NCI-H526 (cell line): ENCODE measurements at regions not wholly inside any gene's neighbourhood (a gene's known extent, or its start where the extent isn't known, plus 50 kb on each side); places are given as distances from the start of the nearest gene placed in this dataset.

Experiments
- DNase-seq, 2 experiments: peaks; one replicate each; lab custom pipeline; 2025; lab: John Stamatoyannopoulos, UW

DNA sequence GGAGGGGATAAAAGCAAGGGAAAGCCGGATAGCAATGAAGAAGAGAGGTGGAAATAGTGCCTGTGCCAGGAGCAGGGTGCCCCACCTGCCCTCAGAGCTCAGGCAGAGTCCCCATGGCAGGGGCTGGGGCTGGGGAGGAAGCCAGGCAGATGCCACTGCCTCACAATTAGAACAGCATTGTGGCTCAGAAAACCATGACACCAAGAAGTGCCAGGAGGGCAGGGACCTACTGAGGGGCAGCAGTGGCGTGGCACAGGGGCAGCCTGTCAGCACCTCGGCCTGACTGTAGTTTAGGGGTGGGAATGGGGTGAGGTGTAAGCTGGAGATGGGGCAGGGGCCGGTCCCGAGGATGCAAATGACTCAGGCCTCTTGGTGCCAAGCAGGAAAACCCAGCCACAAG, 532.1 kb upstream of the B3GAT1 start:
- no peak for DNase-seq

DNA sequence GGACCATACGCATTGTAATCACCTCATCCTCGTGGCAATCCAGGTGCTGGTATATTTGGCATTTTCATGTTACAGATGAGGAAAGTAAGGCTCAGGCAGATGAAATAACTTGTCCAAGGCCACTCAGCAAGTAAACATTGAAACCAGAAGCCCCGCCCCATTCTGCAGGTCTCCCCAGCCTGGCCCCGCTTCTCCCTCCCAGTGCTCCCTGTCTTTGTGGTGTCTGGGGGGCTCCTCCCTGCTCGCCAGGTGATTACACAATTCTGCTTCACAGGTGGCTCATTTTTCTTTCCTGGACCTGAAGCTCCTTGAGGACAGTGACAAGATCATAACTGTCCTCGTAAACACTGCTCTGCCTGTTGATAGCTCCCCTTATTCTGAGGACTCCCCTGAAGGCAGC, 531.5 kb upstream of the B3GAT1 start:
- no peak for DNase-seq

DNA sequence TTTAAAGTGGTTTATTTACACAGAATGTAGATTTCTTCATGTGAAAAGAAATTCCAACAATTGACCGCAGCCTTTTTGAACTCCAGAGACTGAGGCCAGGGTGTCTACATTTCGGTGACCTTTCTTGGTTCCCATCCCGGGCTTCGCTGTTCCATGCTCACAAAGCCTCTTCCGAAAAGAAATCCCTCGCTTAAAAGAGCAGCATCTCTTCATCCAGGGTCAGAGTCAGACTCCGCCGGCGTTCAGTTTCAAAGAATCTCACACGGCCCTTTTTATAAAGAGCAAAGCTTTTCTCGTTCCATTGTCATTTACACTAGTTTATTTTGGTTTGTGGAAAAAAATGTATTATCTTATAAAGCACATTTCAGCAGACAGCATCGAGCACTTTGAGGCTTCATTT, 530.6 kb upstream of the B3GAT1 start:
- no peak for DNase-seq

DNA sequence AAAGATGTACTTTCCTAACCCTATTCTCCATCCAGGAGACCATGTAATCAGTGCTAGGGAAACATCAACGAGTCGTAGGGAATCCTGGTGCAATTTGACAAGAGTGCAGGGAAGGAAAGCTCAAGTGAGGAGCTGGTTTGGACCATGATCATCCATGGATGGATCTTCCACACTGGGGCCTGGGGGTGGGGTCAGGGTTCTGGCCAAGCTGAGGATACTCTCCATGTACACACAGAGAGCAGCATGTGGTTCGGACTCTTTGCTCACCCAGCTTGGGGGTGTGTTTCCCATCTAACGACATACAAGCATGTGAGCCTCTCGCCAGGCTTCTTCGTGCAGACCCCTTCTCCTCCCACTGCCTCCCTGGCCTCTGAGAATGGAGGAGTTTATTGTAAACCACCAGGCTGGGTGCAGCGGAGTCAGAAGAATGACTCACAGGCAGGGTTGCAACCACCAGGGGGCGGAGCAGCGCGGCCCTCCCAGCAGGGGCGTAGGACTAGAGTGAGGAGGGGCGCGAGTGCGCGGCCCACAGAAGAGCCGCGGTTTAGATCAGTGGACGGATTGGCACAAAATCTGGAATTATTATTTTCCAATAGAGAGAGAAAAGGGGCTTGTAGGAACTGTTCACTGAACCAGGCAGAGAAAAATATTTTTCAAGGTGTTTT, 530.0 kb upstream of the B3GAT1 start:
- peak in 1 of 2 experiments; percentile 34 for DNase-seq

DNA sequence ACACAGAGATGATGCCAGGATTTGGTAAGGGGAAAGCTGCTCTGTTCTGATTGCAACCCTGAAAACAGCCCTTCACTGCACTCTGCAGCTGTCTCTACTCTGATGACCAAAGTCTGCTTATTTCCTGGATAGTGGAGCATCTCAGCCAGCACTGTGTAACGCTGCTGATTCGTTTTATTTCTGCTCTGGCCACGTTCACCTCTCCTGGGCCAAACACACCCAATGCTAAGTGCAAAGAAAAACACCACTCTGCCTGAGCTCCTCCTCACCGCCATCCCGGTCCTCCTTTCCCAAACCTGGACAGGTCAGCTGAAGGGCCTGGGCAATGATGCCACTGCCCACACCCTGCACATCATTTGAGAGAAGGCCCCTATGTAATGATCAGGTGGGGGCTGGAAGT, 529.3 kb upstream of the B3GAT1 start:
- DNase-seq, result no peak

DNA sequence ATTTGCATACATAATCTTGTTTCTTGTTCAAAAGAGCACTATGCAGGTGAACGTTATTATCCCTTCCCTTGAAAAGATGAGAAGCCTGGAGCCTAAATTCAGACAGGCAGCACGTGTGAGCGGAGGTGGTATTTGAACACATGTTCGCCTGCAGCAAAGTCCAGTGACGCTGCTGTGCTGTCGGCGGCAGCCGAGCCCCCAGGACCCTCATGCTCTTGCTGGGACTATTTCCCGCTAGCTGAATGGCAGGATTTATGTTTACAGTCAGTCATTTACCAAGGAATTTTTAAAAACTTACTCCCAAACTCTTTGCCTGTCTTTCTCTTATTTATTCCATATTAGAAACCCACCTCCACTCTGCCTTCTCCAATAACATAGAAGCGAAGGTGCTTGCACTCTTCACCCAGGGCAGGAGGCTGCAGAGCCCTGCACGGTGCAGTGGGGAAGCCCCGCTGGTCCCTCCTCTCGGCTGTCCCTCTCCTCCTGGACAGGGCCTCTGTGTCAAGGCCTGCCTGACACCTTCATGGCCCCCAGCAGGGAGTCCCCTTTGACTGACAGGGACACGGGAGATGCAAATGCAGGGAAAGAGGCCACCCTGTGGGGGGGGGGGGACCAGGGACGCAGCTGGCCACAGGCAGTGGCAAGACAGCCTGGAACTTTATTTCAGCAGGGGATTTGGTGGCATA, 528.5 kb upstream of the B3GAT1 start:
- no peak for DNase-seq

DNA sequence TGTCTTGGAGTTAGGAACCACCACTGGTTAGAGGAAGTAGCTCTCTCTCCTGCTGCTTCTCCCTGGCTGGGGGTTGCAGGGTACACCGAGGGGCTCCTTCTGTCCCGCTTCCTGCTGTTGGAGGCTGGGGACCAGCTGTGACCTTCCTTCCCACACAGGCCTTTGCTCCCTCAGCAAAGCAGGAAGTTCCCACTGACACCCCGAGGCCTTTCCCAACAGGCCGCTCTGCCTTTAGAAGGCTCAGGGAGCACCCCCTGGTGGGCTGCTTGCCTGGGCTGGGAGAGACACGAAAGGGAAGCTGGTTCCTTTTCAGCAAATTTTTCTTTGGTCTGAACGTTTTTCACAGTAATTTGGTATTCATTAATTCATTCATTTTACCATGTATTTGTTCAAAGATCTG, 527.9 kb upstream of the B3GAT1 start:
- peak; percentile 21 to 54 for DNase-seq

DNA sequence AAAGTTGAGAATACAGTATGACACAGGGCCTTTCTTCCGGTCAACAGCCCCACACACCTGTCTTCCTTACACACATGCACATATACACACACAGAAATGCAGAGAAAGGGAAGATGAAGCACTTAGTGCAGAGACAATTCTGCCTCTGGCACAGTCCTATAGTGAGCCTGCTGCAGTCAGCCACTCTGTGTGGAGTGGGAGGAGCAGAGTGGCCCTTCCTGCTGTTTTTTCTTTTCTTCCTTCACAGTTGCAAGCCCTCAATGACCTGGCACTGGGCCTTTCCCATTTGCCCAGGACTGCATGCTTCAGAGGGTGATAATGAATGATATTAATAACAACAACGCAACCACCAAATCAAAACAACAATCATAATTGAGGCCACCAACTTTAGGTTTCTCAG, 527.0 kb upstream of the B3GAT1 start:
- DNase-seq, result no peak

DNA sequence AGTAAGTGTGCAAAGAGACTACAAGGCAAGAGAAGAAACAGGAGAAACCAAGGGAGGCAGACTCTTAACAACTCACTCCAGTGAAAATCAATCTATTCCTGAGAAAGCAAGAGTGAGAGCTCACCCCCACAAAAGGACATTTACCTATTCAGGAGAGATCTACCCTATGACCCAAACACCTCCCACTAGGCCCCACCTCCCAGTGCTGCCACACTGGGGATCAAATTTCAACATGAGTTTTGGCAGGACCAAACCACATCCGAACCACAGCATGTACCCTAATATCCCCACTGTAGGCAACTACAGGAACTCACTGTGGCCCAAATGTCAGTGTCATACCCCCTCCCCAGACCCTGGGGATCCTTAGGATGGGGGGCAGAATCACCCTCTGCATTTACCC, 526.2 kb upstream of the B3GAT1 start:
- no peak for DNase-seq

DNA sequence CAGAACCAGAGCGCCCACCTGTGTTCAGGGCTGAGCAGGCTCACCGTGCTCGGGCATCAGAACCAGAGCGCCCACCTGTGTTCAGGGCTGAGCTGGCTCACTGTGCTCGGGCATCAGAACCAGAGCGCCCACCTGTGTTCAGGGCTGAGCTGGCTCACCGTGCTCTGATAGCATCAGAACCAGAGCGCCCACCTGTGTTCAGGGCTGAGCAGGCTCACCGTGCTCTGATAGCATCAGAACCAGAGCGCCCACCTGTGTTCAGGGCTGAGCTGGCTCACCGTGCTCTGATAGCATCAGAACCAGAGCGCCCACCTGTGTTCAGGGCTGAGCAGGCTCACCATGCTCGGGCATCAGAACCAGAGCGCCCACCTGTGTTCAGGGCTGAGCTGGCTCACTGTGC, 525.2 kb upstream of the B3GAT1 start:
- DNase-seq, result peak; percentile 57 to 63

DNA sequence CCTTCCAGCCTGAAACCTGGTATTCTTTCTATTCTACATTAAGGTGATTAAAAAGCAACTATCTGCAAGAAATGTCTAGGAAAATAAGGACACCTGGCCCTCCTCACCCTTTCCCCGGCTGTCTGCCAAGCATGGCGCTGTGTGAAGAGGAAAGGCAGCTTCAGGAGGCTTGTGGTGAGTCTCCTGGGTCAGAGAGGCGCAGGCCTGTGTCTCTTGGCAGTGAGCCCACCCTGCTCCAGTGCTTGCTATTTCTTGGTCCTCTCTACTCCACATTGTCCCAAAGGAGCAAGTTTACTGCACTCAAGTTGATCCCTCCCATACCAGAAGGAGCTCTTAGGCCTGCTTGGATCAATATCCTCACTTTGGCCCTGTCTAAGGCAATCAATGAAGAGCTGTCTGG, 520.7 kb upstream of the B3GAT1 start:
- no peak for DNase-seq

DNA sequence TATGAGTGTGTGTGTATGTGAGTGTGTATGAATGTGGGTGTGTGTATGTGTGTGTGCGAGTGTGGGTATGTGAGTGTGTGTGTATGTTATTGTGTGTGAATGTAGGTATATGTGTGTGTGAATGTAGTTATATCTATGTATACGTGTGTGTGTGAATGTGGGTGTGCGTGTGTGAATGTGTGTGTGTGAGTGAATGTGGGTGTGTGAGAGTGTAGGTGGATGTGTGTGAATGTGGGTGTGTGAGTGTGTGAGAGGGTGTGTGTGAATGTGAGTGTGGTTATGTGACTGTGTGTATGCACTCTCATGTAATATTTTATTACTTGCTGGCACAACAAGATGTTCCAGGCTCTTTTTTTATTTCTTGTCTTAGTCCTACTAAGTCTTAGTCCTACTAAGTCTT, 513.4 kb upstream of the B3GAT1 start:
- no peak for DNase-seq

DNA sequence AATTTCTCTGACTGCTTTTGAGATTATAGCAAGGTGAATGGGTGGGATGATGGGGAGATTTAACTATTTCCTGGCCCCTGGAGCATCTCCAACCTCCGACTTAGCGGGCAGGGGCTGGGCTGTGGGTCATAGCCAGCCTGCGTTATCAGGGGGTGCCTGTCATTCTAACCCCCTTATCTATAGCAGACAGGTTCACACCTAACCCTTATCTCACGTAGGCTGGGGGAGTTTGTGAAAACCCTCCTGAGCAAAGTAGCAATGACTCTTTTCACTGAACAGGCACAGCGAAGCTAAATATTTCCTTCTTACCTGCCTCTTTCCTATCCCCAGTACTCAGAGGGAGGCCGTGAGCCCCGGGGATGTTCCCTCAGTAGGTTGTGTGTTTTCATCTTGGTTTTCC, 511.4 kb upstream of the B3GAT1 start:
- DNase-seq, result no peak

DNA sequence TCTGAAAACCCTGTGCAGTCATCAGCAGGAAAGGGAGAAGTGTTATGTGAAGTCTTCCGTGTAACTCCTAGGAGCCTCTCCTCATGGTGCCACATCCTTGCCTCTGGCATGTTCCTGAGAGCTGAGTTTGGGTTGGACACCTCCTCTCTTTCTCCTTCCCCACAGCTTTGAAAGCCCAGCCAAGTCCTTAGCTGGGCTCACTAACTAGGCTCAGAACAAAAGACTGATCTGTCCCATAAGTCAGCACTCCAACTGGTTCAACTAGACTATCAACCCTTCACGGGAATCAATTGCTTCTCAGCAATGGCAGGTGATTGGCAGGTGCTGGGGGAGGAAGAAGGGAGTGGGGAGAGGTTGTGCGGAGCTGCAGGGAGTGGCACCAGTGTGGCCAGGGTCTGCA, 509.9 kb upstream of the B3GAT1 start:
- DNase-seq, result no peak

DNA sequence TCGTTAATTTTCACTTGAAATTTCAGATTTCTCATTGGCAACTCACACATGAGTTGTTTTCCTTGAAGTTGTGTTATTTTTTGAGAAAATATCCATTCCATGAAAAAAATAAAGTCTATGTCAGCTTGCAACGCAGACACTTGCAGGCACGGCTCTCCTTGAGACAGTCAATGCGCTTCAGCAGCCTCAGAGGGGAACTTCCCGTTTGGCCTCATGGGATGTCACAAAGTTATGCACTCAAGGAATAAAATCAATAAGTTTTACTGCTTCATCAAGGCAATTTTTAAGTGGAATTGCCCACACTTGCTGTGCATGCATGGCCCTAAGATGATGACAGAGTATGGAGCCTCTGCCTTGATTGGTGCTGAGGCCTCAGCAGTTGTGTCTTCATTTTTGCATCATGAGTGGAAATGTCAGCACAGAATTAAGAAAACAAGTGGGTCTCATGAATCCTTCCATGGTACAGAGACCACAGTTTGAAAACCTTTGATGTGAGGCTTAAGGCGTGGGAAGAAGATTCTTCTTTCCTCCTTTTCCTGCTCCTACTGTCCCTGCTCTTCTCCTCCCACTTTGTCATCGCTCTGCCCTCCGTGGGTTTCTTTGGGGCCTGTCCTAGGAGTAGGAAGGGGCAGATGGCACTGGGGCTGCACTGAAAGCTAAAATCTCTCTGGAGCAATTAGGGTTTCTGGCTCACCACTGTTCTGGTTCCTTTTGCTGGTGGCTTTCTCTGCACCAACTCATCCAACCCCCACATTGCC, 509.0 kb upstream of the B3GAT1 start:
- no peak for DNase-seq

DNA sequence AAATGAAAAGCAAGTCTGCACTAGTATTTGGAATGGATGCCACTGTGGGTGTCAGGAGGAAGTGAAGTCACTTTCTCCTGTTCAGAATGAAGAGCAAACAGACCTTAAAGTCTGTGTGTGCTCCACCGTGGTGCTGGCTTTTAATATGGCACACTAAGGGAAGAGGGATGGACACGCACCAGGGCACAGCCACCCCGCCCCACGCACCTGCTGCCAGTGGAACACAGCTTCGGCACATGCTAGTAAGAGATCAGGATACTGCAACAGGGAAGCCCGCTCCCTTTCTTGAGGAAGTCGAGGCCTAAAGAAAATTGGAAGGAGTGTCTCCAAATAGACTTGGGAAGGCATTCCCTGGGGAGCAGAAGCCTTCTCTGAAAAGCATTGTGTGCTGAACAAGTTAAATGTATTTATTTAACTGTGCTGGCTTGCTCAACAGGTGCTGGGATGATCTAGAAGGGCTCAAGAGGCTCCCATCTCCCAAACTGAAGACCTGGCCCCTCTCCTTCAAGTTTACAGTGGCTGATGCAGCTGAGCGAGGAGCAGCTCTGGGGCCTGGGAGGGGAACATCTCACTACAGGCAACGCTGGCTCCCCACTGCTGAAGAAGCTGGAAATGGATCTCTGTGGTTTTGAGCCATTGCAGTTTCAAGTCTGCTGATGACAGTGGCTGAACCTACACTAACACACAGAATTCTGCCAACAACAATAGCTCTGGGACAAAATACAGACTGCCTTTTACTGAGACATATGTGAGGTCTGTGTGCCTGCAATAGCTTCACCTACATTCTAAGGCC, 504.6 kb upstream of the B3GAT1 start:
- peak; percentile 22 to 84 for DNase-seq

DNA sequence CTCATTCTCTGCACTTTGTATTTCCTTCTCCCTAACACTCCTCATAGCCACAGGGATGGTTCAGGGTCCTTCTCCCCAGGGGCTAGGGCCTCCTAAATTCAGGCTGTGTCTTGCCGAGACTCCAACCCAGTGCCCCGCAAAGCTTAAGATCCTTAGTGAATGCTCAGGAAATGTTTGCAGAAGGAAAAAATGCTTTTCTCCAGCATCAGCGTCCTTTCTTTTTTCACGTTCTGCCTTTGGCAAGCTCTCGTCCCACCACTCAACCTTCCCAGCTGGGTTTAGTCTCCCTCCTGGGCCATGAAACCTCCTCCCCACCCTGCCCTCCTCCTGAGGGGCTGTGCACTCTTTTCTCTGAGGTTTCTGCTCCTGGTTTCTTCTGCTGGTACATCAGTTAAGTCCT, 503.8 kb upstream of the B3GAT1 start:
- no peak for DNase-seq

DNA sequence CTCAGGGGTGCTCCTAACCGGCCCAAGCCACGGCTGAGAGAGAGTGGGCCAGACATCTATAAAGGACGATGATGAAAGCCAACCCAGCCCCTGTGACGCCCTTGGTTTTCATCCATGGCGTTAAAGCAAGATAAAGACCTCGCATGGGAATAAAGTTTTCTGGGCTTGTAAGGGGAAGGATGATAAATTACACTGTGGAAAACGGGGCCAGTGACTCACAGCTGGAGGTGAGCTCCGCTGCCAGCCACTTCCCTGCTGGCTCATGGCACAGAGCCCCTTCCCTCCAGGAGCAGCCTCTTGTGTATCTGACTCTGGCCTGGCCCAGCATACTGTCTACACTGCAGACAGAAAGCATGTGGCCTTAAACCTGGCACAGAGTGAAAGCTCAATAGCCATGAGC, 503.2 kb upstream of the B3GAT1 start:
- DNase-seq, result no peak

DNA sequence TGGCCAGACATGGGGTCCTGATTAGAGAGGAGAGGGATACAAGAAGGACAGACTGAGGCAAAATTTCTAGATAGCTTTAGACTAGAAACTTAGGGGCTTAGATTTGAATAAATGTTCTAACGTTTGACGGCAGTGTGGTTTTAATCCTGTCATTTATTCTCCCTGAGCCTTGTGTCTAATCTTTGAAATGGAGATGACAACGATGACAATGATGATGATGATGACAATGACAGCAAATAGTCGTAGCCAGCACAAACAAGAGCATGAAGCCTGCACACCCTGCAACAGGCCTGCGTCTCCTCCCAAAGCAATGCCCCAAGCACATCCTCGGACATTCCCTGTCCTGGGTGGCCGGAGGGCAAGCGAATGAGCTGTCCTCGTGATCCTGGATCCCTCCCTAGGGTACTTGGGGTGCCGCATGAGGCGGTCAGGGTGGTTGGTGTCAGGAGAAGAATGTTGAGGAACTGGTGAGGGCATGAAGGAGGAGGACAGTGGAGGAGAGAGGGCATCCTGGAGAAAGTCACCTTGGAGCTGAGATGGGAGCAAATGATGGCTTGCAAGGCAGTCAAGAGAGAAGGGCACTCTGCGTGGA, 502.1 kb upstream of the B3GAT1 start:
- DNase-seq, result no peak

DNA sequence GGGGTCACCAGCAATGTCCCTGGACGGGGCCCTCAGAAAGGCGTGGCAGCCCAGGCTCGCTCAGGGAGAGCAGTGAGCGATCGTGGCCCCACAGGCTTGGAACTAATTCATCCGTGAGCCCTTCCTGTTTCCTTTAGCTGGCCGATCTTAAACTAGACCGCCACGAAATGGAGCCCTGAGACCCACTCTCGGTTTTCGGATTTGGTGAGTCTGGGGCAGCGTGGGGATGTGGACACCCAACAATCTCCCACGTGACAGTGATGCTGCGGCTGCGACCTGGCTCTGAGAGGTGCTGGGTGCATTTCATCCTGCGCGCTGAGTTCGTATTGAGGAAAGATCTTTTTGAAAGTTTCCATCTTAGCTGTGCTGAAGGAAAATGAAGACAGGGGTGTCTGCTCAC, 501.3 kb upstream of the B3GAT1 start:
- DNase-seq, result no peak

DNA sequence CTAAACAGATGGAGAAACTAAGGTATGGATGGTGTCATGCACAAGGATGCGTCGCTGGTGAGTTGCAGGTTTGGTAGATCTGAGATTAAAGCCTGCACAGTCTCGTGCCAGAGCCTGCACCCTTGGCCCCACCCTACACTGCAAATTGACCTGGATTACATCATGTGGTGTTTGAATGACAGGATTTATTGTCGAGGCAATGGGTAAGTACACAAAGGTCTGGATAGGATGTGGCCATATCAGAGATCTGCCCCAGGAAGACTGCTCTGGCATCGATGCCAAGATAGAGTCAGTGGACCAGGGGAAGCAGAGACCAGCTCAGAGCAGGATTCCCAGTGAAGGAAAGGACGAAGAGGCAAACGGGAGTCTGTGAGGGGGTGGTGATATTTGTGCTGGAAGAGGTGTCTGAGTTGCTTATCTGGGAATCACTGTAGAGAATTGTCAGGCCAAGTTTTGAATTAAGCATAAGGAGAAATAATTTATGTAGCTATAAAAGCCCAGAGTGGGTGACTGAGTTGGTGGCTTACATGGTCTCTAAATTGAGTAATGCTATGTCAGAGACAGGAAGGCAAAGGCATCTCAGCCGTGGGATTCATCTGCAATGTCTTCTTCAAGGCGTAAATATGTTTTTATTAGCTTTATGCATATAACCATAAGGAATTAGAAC, 499.6 kb upstream of the B3GAT1 start:
- DNase-seq, result no peak

DNA sequence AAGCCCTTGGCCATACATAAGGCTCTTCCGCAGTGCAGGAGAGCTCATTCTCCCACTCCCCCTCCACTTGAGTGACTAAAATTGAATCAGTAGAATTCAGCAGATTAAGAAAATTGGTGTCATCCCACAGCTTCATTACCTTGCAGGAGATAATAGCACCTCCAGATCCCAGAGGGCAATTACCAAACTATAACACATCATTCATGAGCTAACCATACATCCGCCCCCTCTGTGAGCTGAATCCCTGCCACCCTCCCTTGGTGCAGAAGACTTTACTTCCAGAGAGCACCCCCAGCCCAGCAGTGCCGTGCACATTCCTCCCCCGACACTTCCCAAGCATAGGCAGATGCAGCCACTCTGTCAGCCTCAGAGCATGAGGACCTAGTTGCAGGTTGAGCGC, 496.5 kb upstream of the B3GAT1 start:
- DNase-seq, result no peak
